ENCODE measurements at regions not wholly inside any gene's neighbourhood (a gene's known extent, or its start where the extent isn't known, plus 50 kb on each side); places are given as distances from the start of the nearest gene placed in this dataset.

DNA sequence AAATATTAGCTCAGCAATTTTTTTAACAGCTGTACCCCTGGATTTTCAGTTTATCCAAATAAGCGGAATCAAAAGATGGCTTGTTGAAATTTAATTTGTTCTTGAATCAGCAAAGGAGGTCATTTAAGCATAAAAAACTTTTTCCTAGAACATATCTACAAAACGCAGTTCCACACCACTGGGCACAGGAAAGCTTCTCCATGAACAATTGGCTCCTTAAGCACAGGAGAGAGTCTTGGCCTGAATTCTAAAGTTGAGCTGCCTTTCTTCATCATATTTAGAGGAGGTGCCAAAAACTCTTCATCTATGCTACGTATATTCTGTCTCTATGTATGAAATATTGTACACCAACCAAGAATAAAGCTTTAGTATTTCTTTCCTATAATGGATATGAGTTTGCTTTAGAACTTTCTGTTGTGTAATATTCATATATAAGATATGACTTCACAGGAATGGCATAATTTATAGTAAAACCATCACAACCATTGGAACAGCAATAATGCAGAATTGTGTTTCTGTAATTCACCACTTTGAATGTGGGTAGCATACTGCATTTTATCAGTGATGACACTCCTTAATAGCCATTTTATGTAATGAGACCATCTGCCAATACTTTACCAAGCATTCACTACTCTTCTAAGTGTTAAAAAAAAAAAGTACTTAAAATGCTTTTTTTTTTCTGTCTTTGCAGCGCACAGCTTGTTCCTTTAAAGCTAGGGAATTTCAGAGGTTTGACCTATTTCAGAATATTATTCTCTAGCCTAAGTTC lies 263.7 kb downstream of the SLITRK6 start:
- DNase-seq = no peak

GRCh38 chr13:85533911-85534310 lies 265.3 kb downstream of the SLITRK6 start:
- no peak for DNase-seq

DNA sequence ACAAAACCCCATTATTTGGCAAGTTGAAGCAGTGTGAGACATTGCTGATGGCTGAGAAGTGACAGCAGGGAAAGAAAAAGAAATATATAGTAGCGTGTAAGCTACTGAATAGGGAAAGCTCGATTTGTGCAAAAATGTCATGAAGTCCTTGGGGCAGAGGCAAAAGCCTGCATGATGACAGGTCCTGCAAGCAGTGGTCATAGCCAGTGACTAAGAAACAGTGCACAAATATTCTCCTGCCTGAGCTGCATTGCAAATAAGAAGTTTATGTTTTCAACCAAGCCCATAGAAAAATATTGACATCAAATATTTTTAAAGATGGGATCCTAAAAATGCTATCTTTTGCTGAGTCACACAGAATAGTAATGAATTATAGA lies 270.0 kb downstream of the SLITRK6 start:
- DNase-seq = no peak

DNA sequence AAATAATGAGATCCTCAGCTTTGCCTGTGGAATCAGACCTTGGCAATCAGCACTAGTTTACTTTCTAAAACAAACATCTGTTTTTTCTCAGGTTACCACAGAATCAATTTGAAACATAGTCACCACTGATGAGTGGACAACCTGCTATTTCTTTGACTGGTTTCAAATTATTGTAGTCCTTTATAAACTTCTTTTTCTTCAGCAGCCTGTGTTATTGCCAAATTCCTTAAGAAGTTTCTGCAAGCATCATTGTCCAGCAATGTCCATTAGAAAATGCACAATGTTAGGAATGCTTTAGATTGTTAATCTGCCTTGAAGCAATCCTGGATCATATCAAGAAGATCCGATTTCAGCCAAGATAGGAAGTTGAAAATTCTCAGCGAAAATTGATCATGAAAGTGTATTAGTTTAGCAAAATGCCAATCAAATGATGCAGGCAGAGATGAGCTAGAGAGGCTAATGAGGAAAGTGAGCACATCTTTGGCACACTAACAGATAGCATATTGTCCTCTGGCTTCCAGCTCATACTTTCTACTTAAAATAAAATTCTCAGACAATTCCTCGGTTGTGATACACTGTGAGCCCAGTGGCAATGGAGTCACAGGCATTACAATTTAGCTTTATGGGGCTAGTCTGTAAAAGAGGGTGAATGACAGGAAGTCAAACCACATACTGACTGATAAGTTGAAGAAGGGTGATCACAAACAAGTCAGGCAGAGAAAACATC lies 270.6 kb downstream of the SLITRK6 start:
- no peak for DNase-seq

- no peak for DNase-seq
Observed at GRCh38 chr13:85527316-85527715, 271.9 kb downstream of the SLITRK6 start.

DNA sequence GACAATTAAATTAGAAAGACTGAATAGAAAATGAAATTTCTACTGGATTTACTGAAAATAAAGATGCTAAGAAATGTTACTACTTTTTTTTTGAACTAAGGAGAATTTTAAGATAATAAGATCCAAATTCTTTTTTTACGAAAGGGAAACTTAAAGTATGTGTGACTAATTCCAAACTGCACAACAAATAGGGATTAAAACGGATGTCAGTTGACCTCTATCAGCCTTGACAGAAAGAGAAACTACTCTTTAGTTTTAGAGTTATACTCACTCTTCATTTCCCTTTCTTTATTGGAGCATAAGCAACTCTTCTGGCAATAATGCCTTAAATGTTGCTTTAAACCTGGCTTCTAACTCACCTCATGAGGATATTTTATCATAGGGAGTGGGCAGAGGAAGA lies 273.8 kb downstream of the SLITRK6 start:
- no peak for DNase-seq

DNA sequence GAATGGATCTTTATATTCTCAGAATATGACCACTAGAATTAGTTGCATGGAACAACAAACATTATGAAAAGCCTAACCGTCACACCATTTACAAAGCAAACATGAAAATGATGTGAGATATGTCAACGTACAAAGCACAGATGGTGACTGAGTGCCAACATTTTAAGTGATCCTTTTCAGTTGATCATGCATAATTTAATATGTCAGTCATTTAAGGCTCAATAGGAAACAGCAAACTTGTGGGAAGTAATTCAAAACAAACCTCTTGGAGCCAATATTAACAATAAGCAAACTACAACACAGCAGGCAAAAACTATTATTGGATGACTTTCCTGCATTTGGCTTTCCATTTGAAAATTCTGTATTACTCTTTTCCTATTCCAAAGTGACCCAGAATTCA lies 277.6 kb downstream of the SLITRK6 start:
- no peak for DNase-seq

GRCh38 chr13:85520445-85520844 lies 278.8 kb downstream of the SLITRK6 start:
- DNase-seq = no peak

DNA sequence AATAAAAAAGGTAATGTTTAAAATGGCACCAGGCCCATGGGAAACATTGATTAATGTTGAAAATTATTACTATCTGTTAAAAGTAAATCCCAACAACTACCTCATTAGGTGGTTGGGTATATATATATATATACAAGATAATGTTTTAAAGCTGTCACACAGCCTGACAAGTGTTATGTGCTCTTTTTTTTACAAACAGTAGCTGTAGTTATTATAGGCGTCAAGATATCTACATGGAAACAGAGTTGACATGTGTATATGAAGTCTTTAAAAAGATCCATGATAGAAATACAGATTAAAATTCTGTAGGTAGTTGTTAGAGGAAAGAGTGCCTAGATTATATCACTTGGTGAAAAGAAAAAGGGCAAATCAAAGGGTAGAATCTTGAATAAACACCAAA lies 279.9 kb downstream of the SLITRK6 start:
- DNase-seq = no peak

DNA sequence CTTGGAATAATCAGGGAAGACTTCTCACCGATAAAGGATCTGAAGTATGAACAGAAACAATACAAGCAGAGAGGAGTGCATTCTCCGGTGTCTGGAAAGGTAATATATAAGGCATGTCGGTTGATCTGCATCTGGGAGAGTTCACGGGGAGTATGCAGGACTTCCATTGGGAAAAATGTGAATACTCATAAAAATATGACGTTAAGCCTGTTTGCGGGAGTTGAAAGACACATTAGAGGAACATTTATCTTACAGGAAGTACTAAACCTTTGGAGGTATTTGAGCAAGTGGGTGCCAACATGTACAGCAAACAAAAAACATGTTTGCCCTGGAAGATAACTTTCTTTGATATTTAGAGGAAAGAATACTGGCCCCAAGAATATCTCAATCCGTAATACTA lies 286.8 kb downstream of the SLITRK6 start:
- DNase-seq = no peak

GRCh38 chr13:85509512-85509911 lies 289.7 kb downstream of the SLITRK6 start:
- DNase-seq = no peak

GRCh38 chr13:85508683-85509329 lies 290.4 kb downstream of the SLITRK6 start:
- no peak for DNase-seq

DNA sequence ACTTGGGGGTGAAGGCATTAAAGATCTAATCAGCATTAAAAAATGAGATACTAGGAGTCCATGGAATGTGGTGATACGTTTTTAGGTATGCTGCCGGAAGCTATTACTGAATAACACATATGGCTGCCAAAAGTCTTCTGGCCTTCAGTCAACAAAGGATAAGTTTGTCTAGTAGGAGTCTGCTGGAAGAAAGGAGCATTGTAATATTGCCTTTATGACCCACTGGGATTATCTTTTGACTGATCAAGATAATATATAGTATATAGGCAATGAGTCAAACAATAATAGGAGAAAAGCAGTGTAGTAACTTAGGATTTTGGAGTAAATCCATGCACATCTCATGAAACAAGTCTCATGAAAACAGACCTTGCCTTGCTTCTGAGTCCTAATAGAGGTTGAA lies 295.4 kb downstream of the SLITRK6 start:
- no peak for DNase-seq

- no peak for DNase-seq
Observed at GRCh38 chr13:85501616-85502015, 297.6 kb downstream of the SLITRK6 start.

- no peak for DNase-seq
Observed at GRCh38 chr13:85500696-85501256, 298.4 kb downstream of the SLITRK6 start.

DNA sequence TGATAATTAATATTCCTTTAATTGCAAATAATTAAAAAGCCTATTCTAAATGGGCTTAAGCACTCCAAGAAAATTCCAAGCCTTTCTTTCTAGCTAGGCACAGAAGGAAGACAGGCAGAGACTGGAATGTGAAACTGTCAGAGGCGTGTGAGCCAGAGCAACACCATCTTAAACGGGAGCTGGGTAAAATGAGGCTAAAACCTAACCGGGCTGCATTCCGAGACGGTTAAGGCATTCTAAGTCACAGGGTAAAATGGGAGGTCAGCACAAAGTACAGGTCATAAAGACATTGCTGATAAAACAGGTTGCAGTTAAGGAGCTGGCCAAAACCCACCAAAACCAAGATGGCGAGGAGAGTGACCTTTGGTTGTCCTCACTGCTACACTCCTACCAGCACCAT lies 300.4 kb downstream of the SLITRK6 start:
- DNase-seq = no peak

- DNase-seq = no peak
Observed at GRCh38 chr13:85497652-85498051, 301.6 kb downstream of the SLITRK6 start.

- DNase-seq = no peak
Observed at GRCh38 chr13:85492283-85492682, 306.9 kb downstream of the SLITRK6 start.

GRCh38 chr13:85486663-85487062 lies 312.6 kb downstream of the SLITRK6 start:
- DNase-seq = no peak

DNA sequence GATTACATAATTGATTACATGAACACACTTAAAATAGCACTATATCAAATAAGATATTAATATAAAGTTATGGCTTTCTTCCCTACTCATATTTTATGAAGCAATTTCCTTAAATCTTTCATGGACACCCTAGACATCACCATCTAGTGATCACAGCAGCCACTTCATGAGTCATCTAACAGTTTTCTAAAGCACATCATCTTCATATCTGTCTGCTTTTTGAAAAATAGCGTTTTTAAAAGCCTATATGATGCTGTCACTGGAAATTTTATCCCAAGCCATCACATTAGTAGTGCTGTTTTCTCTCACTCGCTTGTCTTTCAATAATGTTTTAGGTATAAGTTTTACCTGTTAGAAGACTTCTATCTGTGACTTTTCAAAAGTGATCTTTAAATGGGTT lies 326.1 kb downstream of the SLITRK6 start:
- no peak for DNase-seq

GRCh38 chr13:85469320-85469719 lies 329.9 kb downstream of the SLITRK6 start:
- DNase-seq = no peak

DNA sequence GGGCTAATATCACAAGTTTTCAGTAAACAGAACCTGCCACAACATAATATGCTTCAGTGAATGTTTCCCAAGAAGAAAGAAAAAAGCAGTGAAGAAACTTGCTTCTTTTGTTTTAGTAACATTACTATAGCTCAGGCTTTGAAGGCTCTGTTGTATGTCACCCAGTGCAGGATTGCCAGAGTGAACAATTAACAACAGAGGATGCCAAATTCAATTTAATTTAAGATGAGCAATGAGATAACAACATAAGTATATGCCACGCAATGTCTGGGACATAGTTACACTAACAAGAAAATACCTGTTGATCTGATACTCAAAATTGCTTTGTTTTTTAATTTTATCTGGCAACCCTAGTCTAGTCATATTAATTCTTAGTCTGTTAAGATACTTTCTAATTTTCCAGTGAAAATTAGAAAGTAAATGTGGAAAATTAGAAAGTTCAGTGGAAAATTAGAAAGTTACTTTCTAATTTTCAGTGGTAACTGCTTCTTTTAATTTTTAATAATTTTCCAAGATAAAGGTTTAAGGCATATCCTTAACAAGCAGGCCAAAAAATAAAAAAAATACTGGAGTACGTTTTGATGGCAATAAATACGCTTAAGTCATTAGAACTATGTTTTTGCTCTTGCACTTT lies 336.3 kb downstream of the SLITRK6 start:
- no peak for DNase-seq

DNA sequence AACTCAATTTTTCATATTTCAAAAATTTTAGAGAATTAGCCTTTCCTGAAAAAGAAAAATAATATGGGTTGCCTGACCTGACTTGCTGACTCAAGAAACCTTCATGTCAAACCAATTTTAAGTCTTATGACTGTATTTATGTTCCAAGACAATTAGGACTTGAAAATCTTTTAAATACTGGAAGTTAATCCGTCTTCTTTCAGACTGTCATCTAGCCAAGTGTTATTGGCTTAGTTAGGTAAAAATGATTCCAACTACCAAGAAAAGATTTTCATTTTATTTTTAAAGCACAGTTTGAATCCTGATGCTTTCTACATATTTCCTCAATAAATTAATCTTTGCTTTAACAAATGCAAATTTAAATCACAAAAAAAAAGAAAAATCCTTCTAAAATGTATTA lies 337.6 kb downstream of the SLITRK6 start:
- DNase-seq = no peak

All from activated effector memory CD4-positive, alpha-beta T cell treated with anti-CD3 and anti-CD28 coated beads, Interleukin-2, amount 50 U/mL, for 16 hours (primary cell).